Heart left ventricle (tissue), 13 donors: ENCODE measurements at regions not wholly inside any gene's neighbourhood (a gene's known extent, or its start where the extent isn't known, plus 50 kb on each side); places are given as distances from the start of the nearest gene placed in this dataset.

ENCODE experiments used
- POLR2A ChIP-seq, 2 donors: fragments of 450-650 bp; IDR thresholded peaks; one replicate each; pipeline ENCODE4 v1.6.1; 2017; ENCODE audit warnings: antibody characterized with exemption in 2 of 2, mild to moderate bottlenecking in 2 of 2, moderate library complexity in 2 of 2
- TF ChIP-seq, protein P1 (sequence below), 12 donors: fragments of 200-600 bp; sonication (generic) in 4 of 12; IDR thresholded peaks; one replicate each; pipeline versions ENCODE4 v1.5.0 to v1.8.0; 2018 to 2022; ENCODE audit warnings: antibody characterized with exemption in 12 of 12, mild to moderate bottlenecking in 5 of 12
- donor health status: ischemic (EF 13 %, LVEDD 7.1; RV severe dilation, severe dysfunction).
- donor health status: DM: no; HTN: yes; CAD: no.
- donor health status: DM: no; HTN: no; CAD: no.
- donor health status: ischemic (EF 25% LVEDD 6.9; RV normal size, moderate dysfunction).
- donor health status: ischemic (EF 25% LVEDD 5.7; RV mildly dilated, moderate dysfunction).
- donor health status: ischemic (EF 35%, LVEDD 5.7; RV mildly dilated, moderate dysfunction).
- donor health status: nonischemic (EF 11% LVEDD 7.7; RV severe dilation, severe dysfunction).
- donor health status: DM: yes; HTN: yes; CAD: no.
- donor health status: PGD.
- donor health status: ischemic (EF 29% LVEDD 5.4; RV normal size, mild dysfunction).
- donor health status: nonischemic (EF 23%, LVEDD 6.1; RV moderate dilation, normal function).

DNA sequence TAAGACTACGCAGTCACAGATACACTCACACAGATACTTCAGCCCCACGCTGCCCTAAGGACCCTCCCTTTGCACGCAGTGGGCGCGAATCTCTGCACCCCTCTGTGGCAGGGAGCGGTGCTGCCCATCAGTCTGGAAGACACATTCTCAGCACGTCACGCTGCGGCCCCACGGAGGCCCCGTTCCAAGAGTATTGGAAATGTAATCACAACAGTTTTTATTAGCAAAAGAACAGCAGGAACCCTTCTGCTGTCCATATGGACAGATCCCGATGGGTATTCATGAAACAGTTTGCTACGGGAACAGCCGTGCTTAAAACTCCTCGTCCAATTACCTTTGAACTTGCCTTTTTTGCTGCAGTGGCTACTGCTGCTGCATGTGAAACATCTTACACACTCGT, 131.0 kb downstream of the RPS24 start:
- TF ChIP-seq, protein P1, sequence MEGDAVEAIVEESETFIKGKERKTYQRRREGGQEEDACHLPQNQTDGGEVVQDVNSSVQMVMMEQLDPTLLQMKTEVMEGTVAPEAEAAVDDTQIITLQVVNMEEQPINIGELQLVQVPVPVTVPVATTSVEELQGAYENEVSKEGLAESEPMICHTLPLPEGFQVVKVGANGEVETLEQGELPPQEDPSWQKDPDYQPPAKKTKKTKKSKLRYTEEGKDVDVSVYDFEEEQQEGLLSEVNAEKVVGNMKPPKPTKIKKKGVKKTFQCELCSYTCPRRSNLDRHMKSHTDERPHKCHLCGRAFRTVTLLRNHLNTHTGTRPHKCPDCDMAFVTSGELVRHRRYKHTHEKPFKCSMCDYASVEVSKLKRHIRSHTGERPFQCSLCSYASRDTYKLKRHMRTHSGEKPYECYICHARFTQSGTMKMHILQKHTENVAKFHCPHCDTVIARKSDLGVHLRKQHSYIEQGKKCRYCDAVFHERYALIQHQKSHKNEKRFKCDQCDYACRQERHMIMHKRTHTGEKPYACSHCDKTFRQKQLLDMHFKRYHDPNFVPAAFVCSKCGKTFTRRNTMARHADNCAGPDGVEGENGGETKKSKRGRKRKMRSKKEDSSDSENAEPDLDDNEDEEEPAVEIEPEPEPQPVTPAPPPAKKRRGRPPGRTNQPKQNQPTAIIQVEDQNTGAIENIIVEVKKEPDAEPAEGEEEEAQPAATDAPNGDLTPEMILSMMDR (IDR thresholded peaks at IDR 0.05), result no peak
- no peak for TF ChIP-seq POLR2A (IDR thresholded peaks at IDR 0.05)
